Stomach (tissue), 4 donors: ENCODE measurements at regions not wholly inside any gene's neighbourhood (a gene's known extent, or its start where the extent isn't known, plus 50 kb on each side); places are given as distances from the start of the nearest gene placed in this dataset.

Experiments used
- EP300 ChIP-seq: sonication (generic); formaldehyde crosslinking; IDR thresholded peaks from one replicate; pipeline ENCODE4 v1.6.1; 2017; ENCODE audit warnings: antibody characterized with exemption
- POLR2A ChIP-seq, 4 donors: fragments of 450-650 bp; IDR thresholded peaks; one replicate each; pipeline ENCODE4 v1.6.1; 2016; ENCODE audit warnings: antibody characterized with exemption in 4 of 4, control low read depth in 2 of 4, mild to moderate bottlenecking in 1 of 4, moderate library complexity in 1 of 4
- POLR2AphosphoS5 ChIP-seq, 3 donors: sonication (generic); formaldehyde crosslinking; IDR thresholded peaks; one replicate each; pipeline ENCODE4 v1.6.1; 2016; ENCODE audit warnings: antibody characterized with exemption in 3 of 3
- TF ChIP-seq, protein P1 (sequence below), 7 experiments: fragments of 450-650 bp in 4 of 7; fragments of 200-600 bp in 3 of 7; sonication (generic) in 3 of 7; IDR thresholded peaks; one replicate each; pipeline ENCODE4 v1.5.1; 2016 to 2019; ENCODE audit warnings: antibody characterized with exemption in 7 of 7, control low read depth in 2 of 7, mild to moderate bottlenecking in 1 of 7

- TF ChIP-seq, protein P1, sequence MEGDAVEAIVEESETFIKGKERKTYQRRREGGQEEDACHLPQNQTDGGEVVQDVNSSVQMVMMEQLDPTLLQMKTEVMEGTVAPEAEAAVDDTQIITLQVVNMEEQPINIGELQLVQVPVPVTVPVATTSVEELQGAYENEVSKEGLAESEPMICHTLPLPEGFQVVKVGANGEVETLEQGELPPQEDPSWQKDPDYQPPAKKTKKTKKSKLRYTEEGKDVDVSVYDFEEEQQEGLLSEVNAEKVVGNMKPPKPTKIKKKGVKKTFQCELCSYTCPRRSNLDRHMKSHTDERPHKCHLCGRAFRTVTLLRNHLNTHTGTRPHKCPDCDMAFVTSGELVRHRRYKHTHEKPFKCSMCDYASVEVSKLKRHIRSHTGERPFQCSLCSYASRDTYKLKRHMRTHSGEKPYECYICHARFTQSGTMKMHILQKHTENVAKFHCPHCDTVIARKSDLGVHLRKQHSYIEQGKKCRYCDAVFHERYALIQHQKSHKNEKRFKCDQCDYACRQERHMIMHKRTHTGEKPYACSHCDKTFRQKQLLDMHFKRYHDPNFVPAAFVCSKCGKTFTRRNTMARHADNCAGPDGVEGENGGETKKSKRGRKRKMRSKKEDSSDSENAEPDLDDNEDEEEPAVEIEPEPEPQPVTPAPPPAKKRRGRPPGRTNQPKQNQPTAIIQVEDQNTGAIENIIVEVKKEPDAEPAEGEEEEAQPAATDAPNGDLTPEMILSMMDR (IDR thresholded peaks at IDR 0.05): no peak
- TF ChIP-seq POLR2A (IDR thresholded peaks at IDR 0.05) (no peak), POLR2AphosphoS5 (IDR thresholded peaks at IDR 0.05) (no peak), EP300 (no peak)
Measured at GRCh38 chr16:86740298-86740697, 161.9 kb downstream of the FOXL1 start.
